GM12892 (cell line): ENCODE measurements at regions not wholly inside any gene's neighbourhood (a gene's known extent, or its start where the extent isn't known, plus 50 kb on each side); places are given as distances from the start of the nearest gene placed in this dataset.

ENCODE experiments used
- POLR2A ChIP-seq: IDR thresholded peaks from 2 replicates; pipeline ENCODE4 v1.6.1; 2011; ENCODE audit warnings: low read depth, low read length, control low read depth
- POLR2AphosphoS5 ChIP-seq: IDR thresholded peaks from 2 replicates; pipeline ENCODE4 v1.6.1; 2011; ENCODE audit warnings: low read depth, low read length, control low read depth

- no peak for TF ChIP-seq POLR2A
- TF ChIP-seq POLR2AphosphoS5, result no peak
Measured at GRCh38 chr1:192474080-192474683, 101.4 kb upstream of the RGS1 start.
